DOHH2 (cell line): ENCODE measurements at regions not wholly inside any gene's neighbourhood (a gene's known extent, or its start where the extent isn't known, plus 50 kb on each side); places are given as distances from the start of the nearest gene placed in this dataset.

Source experiments
- H3F3A ChIP-seq: fragments of 200-600 bp; sonication (generic), shearing (Covaris generic); 2 replicates; pipeline ENCODE4 v1.6.0; 2016; ENCODE audit warnings: antibody characterized with exemption, mild to moderate bottlenecking; ENCODE audit not compliant: control insufficient read depth, insufficient read depth
- H3K27ac ChIP-seq: fragments of 200-600 bp; sonication (generic); 2 replicates; pipeline ENCODE4 v1.5.1; 2014; ENCODE audit warnings: low read depth, mild to moderate bottlenecking, low read length, moderate library complexity
- H3K27me3 ChIP-seq: fragments of 200-600 bp; sonication (generic); 2 replicates; pipeline ENCODE4 v1.6.1; 2014; ENCODE audit warnings: mild to moderate bottlenecking, low read length, mixed read lengths; ENCODE audit not compliant: control insufficient read depth
- H3K36me3 ChIP-seq: fragments of 200-600 bp; sonication (generic); 2 replicates; pipeline ENCODE4 v1.6.1; 2014; ENCODE audit warnings: mild to moderate bottlenecking, low read length, moderate library complexity, mixed read lengths; ENCODE audit not compliant: control insufficient read depth
- H3K4me1 ChIP-seq: fragments of 200-600 bp; sonication (generic); 2 replicates; pipeline ENCODE4 v1.6.1; 2014; ENCODE audit warnings: mild to moderate bottlenecking, low read length, mixed read lengths; ENCODE audit not compliant: control insufficient read depth
- H3K4me2 ChIP-seq: fragments of 200-600 bp; sonication (generic); 2 replicates; pipeline ENCODE4 v1.6.0; 2014; ENCODE audit warnings: mild to moderate bottlenecking, low read length, moderate library complexity
- H3K4me3 ChIP-seq: fragments of 200-600 bp; sonication (generic); 2 replicates; pipeline ENCODE4 v1.5.1; 2014; ENCODE audit warnings: mild to moderate bottlenecking, low read length, mixed read lengths
- H3K79me2 ChIP-seq: fragments of 200-600 bp; sonication (generic); 2 replicates; pipeline ENCODE4 v1.6.1; 2014; ENCODE audit warnings: mild to moderate bottlenecking, low read length, mixed read lengths; ENCODE audit not compliant: control insufficient read depth
- H3K9me2 ChIP-seq: fragments of 200-600 bp; sonication (generic); replicated peaks from 2 replicates; pipeline ENCODE4 v1.6.1; 2014; ENCODE audit warnings: mild to moderate bottlenecking, low read length, mixed read lengths; ENCODE audit not compliant: control insufficient read depth
- H3K9me3 ChIP-seq: fragments of 200-600 bp; sonication (generic); 2 replicates; pipeline ENCODE4 v1.6.1; 2014; ENCODE audit warnings: antibody characterized with exemption, low read length, mixed read lengths; ENCODE audit not compliant: control insufficient read depth, insufficient read depth
- H4K20me1 ChIP-seq: fragments of 200-600 bp; sonication (generic); 2 replicates; pipeline ENCODE4 v1.6.0; 2014; ENCODE audit warnings: low read depth, mild to moderate bottlenecking, antibody characterized with exemption, low read length, moderate library complexity; ENCODE audit not compliant: control insufficient read depth, insufficient read depth
- CTCF ChIP-seq: fragments of 200-600 bp; sonication (generic); IDR thresholded peaks from one replicate; pipeline ENCODE4 v1.5.1; 2014; ENCODE audit warnings: antibody characterized with exemption, mild to moderate bottlenecking, low read depth, low read length; ENCODE audit not compliant: poor library complexity, severe bottlenecking
- EZH2phosphoT487 ChIP-seq: fragments of 200-600 bp; sonication (generic); IDR thresholded peaks from 2 replicates; pipeline ENCODE4 v1.6.1; 2017; ENCODE audit warnings: borderline replicate concordance, mild to moderate bottlenecking, antibody characterized with exemption, low read length, moderate library complexity, mixed read lengths

DNA sequence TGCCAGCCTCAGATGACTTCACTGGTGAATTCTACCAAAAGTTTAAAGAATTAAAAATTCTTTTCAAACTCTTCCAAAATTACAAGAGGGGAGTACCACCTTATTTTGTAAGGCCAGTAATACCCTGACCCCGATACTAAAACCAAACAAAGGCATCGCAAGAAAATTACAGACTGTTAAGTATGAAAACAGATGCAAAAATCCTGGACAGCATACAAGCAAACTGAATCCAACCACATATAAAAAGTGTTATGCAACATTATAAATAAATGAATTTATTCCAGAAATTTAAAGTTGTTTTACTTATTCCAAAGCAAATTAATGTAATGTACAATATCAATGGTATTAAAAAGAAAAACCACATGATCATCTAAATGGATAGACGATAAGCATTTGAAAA lies 873.6 kb upstream of the GJE1 start:
- no peak overlapping the region for H3K4me2 ChIP-seq
- H3K9me3 ChIP-seq = no peaks in the 10 kb centered on the region
- no peaks in the 10 kb centered on the region for H3K27me3 ChIP-seq
- no peak overlapping the region for H3K4me3 ChIP-seq
- H3K9me2 ChIP-seq = no peaks in the 10 kb centered on the region
- no peaks in the 10 kb centered on the region for H3K36me3 ChIP-seq
- H3K79me2 ChIP-seq = no peaks in the 10 kb centered on the region
- H4K20me1 ChIP-seq = no peaks in the 10 kb centered on the region
- no peaks in the 10 kb centered on the region for H3K4me1 ChIP-seq
- H3K27ac ChIP-seq = no peak overlapping the region
- TF ChIP-seq CTCF = no peak
- no peak for TF ChIP-seq EZH2phosphoT487
- no peaks in the 10 kb centered on the region for H3F3A ChIP-seq

GRCh38 chr6:141258516-141258915 lies 874.2 kb upstream of the GJE1 start:
- no peaks in the 10 kb centered on the region for H3K9me2 ChIP-seq
- no peaks in the 10 kb centered on the region for H3K4me1 ChIP-seq
- H3K36me3 ChIP-seq = no peaks in the 10 kb centered on the region
- H3K27ac ChIP-seq = no peak overlapping the region
- H3K27me3 ChIP-seq = no peaks in the 10 kb centered on the region
- no peaks in the 10 kb centered on the region for H4K20me1 ChIP-seq
- no peak overlapping the region for H3K4me2 ChIP-seq
- no peak overlapping the region for H3K4me3 ChIP-seq
- no peaks in the 10 kb centered on the region for H3K79me2 ChIP-seq
- H3F3A ChIP-seq = no peaks in the 10 kb centered on the region
- H3K9me3 ChIP-seq = no peaks in the 10 kb centered on the region
- TF ChIP-seq EZH2phosphoT487 = no peak
- TF ChIP-seq CTCF = no peak

- H3K79me2 ChIP-seq = no peaks in the 10 kb centered on the region
- no peaks in the 10 kb centered on the region for H3K4me1 ChIP-seq
- no peaks in the 10 kb centered on the region for H3K9me3 ChIP-seq
- no peak overlapping the region for H3K27ac ChIP-seq
- no peak overlapping the region for H3K4me3 ChIP-seq
- no peaks in the 10 kb centered on the region for H4K20me1 ChIP-seq
- no peaks in the 10 kb centered on the region for H3K9me2 ChIP-seq
- H3K27me3 ChIP-seq = no peaks in the 10 kb centered on the region
- no peak overlapping the region for H3K4me2 ChIP-seq
- H3K36me3 ChIP-seq = no peaks in the 10 kb centered on the region
- H3F3A ChIP-seq = no peaks in the 10 kb centered on the region
- TF ChIP-seq EZH2phosphoT487 (no peak), CTCF (no peak)
These were observed 878.4 kb upstream of the GJE1 start for GRCh38 chr6:141254336-141254735.

GRCh38 chr6:141252828-141253608 lies 879.7 kb upstream of the GJE1 start:
- H3K36me3 ChIP-seq = no peaks in the 10 kb centered on the region
- no peaks in the 10 kb centered on the region for H3K4me1 ChIP-seq
- no peak for TF ChIP-seq CTCF
- no peak for TF ChIP-seq EZH2phosphoT487
- H3K27me3 ChIP-seq = no peaks in the 10 kb centered on the region
- no peak overlapping the region for H3K27ac ChIP-seq
- no peaks in the 10 kb centered on the region for H4K20me1 ChIP-seq
- H3F3A ChIP-seq = no peaks in the 10 kb centered on the region
- no peaks in the 10 kb centered on the region for H3K9me2 ChIP-seq
- no peaks in the 10 kb centered on the region for H3K79me2 ChIP-seq
- no peaks in the 10 kb centered on the region for H3K9me3 ChIP-seq
- H3K4me2 ChIP-seq = no peak overlapping the region
- no peak overlapping the region for H3K4me3 ChIP-seq
